T1000 (cell line): ENCODE measurements at regions not wholly inside any gene's neighbourhood (a gene's known extent, or its start where the extent isn't known, plus 50 kb on each side); places are given as distances from the start of the nearest gene placed in this dataset.

Source experiments
- DNase-seq: peaks from one replicate; lab custom pipeline; 2025; ENCODE audit warnings: mixed read lengths; lab: John Stamatoyannopoulos, UW

DNA sequence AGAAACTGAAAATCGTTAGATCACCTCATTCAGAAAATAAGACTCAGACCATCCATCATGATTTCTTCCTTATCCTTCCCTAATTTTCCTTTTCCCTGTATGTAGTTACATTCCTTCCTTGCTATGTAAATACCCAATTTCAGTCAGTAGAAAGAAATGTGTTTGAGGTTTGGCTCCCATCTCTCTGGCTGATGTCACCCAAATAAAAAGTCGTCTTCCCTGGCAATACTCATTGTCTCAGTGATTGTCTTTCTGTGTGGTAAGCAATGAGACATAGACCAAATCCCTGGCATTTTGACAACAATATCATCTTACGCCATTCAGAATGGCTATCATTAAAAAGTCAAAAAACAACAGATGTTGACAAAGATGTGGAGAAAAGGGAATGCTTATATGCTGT, 303.9 kb upstream of the EDIL3 start:
- peak; percentile 32 for DNase-seq

DNA sequence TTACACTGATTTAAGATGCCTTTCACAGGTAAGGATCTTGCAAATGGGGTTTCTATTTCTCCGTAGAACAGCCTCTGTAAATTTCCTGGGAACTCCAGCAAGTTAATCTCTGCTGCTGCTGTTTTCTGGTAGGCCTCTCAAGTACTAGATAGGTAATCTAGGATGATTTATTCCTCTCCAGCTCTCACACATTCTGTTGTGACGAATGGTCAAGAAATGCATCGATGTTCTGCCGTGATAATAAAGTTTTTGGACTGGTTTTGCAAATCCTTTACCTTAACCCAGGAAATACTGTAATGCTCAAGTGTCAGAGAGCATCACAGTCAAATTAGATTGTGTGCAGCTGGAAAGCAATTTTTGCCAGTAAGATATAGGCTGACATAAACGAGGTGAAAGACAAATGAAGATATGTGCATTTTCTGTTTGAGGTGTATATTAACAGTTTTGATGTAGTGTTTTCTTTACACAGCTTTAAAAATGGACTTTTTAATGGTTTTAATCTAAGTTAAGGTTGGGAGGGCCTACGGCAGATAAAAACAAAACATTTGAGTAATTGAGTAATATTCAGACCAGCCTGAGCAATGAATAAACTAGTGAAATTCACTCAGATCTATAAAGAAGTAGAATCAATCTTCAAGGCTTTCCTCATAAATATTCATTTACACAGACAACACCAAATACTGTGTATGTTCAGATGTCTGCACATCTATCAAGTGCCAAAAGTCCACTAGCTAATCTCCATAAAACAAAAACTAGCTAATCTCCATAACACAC, 300.6 kb upstream of the EDIL3 start:
- no peak for DNase-seq

DNA sequence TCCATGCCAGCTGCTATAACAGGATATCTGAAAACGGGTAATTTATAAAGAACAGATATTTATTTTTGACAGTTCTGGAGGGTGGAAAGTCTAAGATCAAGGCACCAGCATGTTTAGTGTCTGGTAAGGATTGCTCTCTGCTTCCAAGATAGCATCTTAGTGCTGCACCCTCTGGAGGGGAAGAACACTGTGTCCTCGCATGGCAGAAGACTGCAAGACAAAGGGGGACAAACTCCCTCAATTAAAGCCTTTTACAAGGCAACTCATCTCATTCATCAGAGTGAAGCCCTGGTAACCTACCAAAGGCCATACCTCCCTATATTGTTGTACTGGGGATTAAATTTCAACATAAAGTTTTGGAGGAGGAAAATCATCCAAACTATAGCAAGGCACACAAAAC, 298.9 kb upstream of the EDIL3 start:
- no peak for DNase-seq

DNA sequence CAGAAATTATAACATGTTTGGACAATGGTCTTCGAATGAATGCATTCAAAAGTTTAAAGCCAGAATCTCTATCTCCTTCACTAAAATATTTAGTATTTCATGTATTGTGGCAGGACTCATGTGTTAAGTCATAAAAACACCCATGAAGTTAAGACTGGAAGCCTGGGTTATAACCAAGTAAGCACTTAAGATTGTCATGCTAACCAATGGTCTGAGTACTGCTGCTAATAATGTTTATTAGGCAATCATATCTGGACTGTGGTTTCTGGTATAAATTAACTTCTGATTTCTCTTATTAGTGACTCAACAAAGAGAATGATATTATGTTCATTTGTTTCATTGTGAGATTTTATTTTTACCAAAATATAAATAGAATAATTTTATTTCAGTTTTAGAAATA, 297.9 kb upstream of the EDIL3 start:
- no peak for DNase-seq

DNA sequence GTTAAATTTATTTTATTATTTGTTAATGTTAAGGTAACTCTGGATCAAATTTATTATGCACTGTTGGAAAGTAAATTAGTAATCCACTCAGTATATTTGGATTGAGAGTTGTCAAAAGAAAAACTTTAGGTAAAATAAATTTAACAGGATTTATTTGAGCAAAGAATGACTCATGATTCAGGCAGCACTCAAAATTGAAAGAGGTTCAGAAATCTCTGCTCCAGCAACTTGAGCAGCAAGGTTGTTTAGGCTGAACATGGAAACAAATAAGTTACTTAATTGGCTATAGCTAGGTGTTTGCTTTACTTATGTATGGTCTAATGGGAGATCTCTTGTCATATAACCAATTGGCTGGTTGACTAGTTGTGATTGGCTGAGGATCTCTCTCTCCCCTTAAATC, 296.2 kb upstream of the EDIL3 start:
- no peak for DNase-seq

DNA sequence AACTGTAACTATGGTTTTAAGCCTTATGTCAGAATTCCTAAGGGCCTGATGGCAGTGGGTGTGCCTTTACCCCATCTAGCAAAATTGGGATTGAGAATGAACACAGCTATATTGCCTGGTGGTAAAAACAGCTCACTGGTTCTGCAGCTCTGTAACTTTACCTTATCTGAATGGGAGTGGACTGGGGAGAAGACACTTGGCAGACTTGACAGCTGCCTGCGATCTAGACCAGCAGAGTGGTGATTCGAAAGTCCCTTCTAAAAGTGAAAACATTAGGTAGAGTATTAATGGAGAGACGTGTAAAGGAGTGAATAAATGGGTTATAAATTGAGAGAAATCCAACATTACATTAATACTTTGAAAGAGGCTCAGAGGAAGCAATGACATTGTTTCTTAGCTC, 289.1 kb upstream of the EDIL3 start:
- no peak for DNase-seq

DNA sequence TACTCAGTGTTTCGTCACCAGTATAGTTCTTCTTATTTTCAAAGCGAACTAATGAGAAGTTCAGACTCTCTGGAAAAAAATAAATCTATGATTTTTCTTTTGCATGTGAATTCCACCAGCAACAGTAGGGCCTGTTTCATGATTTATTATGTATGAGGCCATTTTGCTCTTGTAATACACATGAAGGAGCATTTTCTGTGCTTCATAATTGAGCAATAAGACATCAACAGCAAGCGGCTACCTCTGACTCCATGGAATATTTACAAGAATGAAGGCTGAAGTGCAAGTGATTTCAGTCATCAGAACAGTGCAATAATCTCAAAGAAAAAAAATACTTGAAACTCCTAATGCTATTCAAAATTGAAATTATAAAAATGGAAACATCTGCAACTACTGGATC, 282.9 kb upstream of the EDIL3 start:
- no peak for DNase-seq

DNA sequence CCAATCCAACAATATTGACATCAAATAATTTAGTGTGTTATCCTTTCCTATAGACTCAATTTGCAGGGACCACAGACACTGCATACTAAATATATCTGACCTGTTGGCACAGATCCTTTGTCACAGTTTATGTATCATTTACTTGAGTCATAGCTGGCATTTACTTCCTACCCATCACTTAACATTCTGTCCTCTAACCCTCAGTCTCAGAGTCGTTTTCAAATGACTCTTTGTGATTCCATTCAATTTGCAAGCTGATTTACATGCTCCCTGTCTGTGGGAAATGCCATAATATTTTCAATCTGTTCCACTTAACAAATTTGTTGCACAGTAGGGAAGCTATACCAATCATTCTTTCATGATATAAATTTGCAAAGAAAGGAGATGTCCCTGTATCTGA, 265.7 kb upstream of the EDIL3 start:
- DNase-seq, result no peak

DNA sequence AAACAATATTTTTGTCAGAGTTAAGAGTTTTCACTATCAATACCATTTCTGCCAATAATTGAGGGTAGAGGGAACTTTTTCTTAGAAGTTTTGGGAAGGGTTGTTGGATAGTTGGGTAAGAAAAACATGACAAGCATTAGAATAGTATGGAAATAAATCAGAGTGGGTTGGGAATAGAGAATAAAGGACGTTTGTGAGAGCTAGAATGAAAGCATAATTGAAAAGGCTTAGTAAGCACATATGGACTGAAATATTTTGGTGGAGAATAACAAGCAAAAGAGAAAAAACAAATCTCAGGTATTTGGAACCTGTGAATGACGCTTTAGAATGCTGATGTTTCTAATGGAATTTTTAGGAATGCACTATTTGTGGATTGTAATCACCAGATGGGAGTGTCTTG, 262.9 kb upstream of the EDIL3 start:
- no peak for DNase-seq

DNA sequence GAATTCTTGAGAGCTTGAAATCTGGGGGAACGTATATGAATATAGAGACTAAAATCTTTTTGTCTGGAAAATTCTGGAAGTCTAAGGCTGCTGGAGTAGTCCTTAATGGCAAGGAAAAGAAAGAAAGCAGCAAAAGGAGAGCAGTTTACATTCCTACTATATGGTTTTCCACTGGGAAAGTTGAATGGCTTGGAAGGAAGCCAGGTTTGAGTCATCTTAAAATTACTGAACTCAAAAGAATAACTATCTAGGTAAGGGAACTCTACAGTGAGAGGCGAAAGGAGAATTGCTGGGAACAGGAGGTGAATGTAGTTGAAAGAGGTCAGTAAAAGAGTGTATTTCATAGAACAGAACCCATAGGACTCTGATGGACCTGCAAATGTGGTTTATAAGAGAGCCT, 258.1 kb upstream of the EDIL3 start:
- no peak for DNase-seq

DNA sequence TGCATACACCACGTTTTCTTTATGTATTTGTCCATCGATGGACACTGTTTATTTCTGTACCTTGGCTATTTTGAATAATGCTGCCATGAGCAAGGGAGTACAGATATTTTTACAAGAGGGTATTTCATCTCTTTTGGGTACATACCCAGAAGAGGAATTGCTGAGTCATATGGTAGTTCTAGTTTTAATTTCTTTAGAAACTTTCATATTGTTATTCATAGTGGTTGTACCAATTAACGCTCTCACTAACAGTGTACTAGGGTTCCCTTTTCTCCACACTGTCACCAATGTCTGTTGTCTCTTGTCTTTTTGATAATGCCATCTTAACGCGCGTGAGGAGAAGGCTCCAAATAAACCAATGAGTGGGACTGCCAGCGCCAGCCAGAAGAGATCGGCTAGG, 257.6 kb upstream of the EDIL3 start:
- no peak for DNase-seq

DNA sequence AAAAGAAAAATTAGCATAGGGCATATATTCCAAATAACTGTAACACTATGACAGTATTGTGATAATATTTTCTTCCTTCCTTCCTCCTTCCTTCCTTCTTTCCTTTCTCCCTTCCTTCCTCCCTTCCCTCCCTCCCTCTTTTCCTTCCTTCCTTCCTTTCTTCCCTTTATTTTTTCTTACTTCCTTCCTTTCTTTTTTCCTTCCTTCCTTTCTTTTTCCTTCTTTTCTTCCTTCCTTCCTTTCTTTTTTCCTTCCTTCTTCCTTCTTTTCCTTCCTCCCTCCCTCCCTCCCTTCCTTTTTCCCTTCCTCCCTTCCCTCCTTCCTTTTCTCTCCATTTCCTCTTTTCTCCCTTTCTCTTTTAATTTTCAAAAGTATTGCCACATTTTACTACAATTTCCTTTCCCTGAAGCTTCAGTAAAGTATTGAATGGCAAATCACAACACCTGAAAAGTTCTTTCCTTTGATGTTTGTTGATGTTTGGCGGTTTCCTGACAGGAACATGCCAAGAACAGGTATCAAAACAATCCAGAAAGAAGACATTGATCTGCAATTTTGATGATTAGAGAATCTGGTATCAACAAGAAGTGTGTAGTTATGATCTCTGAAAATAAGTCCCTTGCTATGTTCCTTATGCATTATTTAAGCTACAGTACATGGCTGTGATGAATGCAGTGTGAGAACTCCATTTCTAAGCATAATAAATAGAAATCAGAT, 253.1 kb upstream of the EDIL3 start:
- no peak for DNase-seq

DNA sequence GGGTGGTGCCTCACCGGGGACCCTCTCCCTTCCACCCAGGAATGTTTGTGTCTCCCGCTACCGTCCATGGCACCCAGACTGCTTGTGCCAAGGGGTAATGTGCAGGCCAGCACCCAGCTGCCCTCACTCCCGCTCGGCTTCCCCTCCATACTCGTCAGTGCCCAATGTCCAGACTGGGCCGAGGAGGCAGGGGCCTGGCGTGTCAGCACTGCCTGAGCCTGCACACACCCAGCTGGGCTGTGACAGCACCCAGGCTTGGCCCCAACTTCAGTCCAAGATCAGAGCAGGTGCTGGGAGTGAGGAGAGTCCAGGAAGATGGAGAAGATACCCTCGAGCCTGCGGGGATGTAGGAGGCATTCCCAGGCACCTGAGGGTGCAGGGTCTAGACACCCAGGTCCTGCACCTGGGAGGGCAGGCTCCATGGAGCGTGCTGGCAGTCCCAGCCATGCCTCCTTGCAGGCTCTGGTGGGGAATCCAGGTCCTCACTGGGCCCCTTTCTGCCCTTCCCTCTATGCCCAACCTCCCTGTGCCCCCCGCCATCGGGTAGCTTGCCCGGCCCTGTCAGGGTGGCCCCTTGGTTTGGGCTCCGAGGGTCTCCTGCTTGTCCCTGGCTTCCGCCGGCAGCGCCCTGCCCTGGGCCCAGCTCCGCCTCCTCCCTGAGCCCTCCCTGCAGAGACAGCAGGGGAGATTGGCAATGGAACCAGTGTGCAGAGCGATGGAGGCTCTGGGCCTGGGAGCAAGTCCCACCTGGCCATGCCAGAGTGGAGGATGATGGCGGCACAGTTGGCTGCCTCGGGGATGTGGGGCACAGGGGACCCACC, 250.8 kb upstream of the EDIL3 start:
- no peak for DNase-seq

DNA sequence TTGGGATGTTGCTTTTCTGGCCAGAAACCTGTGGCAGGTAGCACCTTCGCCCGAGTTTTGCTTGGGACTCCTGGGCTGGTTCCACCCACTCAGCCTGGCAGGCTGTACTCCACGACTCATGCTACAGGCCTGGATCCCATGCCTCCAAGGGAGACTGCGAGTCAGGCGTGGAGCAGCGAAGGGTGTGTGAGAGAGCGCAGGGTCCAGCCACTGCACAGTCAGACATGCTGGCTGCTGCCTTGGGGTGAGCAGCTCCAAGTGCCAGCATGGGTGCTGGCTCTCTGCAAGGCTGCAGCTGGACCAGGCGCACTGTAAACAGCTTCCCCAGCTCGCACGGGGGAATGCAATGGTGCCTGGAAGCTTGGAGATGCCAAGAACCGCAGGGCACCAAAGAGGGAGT, 249.6 kb upstream of the EDIL3 start:
- no peak for DNase-seq

DNA sequence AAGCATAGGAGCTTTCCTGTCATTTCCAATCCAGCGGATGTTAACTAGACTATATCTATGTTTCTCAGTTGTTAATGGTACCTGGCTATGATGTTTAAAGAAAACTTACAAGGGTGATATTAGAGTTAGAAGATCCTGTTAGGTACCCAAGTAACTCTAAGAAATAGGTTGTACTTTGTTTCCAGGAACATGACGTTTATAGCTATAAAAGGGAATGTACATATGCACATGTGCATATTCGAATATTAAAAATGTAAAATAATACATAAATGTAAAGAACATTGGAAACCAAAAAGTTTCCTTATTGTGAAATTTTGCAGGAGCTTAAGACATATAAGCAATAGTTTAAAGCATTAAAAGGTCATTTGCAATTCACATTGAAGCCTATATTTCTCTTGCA, 247.7 kb upstream of the EDIL3 start:
- DNase-seq, result no peak

DNA sequence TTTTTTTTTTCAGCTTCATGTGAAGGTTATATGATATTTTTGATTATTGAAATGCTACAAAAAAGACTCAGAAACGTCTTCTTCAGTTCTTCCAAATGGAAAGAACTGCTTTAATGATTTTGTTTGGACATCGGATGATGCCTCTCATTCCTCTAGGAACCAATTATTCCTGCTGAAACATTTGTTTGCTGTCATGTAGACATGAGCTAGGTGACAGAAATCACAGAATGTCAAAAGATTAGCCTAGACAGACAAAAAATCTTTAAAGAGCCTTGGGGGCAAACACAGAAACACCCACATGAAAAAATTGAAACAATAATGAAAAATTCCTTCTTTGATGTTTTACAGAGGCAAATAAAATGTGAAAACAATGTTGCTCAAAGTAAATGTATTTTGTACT, 244.2 kb upstream of the EDIL3 start:
- DNase-seq, result no peak

DNA sequence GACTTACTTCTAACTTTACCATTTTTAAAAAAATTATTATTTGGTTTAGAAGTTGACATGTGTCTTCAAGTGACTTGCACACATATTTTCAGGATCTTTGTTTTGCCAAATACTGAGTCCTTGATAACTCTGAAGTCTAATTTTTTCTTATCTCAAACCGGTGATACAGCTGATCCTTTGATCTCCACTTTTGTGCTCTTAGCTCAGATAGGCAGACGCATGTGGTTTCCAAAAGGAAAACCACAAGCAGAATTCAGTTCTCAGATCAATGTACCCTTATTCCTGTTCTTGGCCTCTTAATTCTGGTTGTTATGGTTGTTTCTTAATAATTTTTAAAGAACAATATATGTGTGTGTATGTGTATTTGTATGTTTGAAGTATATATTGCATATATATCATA, 238.3 kb upstream of the EDIL3 start:
- DNase-seq, result no peak

DNA sequence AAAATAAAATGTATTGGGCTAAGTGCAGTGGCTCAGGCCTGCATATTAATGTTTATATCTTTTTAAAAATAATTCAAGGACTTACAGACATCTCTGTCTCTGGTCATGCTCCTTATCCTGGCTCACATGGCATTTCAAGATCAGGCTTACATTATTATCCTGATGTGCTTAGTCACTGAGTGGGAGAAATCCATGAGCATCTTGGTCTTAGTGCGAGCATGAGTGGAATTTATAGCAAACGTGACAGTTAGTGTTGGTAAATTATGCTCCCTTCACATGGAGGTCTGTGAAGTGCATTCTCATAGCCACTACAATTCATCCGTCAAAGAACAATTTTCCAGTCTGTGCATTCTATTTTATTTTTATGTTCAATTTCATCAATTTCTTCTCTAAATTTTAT, 237.8 kb upstream of the EDIL3 start:
- no peak for DNase-seq

DNA sequence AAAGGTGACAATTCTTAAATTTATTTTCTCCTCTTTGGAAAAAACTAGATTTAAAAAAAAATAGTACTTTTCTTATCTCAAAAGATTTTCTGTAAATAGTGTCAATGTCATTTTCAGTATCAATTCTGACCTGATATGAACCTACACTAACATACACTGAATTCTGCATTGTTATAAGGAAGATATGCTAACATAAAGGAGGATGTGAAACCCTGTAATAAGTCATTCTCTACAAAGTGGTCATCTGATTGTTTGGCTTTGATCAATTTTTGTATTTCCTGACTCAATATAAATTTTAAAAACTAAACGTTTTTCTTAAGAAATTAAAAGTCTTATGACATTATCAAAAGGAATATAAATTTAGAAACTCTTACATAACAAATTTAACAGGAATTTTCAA, 233.6 kb upstream of the EDIL3 start:
- no peak for DNase-seq

DNA sequence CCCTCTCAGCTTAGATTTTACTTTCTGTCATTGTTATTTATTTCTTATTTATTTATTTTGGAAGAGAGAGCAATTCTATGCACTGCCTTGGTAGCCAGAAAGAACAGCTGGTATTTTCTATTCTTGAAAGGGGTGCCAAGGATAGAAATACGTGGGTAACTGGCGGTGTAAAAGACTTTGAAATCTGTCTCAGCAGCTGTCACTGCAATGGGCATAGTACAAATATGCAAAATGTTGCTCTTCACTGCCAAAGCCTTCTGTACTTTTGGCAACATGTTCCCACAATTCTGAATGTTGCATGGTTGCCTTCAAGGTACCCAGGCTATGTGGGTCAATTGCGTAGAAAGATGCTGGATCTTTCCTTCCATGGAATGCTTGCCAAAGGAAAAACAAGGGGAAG, 230.2 kb upstream of the EDIL3 start:
- DNase-seq, result no peak

DNA sequence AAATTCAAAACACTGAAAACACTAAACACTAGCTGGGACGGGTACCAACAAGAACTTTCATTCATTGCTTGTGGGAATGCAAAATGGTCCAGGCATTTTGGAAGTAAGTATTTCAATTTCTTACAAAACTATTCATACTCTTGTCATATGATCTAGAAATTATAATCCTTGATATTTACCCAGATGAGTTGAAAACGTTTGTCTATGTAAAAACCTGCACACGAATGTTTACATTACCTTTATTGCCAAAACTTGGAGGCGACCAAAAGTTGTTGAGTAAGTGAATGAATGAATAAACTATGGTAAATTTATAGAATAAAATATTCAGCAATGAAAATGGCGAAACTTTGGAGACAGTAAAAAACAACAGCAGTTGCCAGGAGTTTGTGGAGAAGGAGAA, 222.1 kb upstream of the EDIL3 start:
- DNase-seq, result no peak

DNA sequence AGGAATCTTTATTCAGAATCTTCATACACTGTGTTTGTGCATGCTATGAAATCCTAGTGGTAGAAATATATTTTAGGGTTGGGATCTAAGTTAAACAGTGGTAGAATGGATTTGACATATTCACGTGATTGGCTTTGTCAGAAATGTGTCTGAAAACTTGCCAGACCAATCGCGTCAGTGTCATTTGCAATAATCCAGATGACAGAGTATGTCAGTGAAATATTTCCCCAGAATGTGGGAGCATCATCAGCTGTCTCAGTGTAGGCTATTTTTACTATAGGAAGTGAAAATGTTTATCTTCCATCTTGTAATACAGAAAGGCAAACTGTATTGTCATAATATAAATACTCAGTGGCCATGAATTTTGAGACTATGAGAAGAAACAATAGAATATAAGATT, 220.6 kb upstream of the EDIL3 start:
- DNase-seq, result no peak

DNA sequence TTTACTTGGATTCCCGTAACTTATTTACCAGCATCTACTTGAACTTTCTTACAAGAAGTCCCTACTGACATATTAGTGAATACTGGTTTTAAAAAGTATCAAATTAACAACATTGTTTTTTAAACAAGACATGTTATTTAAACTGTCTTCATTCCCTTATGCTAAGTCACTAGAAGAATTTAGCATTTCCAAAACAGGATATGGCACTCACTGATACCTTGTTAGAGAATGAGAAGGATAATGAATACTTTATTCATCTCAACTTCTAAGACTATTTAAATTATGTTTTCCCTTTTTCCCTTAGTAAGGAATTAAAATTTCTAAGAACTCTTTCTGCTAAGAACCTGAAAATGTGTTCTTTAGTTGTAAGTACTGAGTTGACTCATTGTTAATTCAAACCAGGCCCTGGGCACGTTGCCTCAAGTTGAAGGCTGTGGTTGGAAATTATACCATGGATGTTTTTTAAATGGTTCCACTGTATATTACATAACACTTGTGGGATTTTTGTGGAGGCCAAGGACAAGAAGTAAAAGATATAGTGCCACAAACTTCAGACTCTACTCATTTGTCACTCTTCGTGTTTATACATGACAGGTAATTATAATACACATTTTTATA, 219.0 kb upstream of the EDIL3 start:
- no peak for DNase-seq
